Naive thymus-derived CD8-positive, alpha-beta T cell (primary cell): ENCODE measurements at regions not wholly inside any gene's neighbourhood (a gene's known extent, or its start where the extent isn't known, plus 50 kb on each side); places are given as distances from the start of the nearest gene placed in this dataset.
"Not testable (repeated sequence)": the region's sequence is repeated elsewhere in the genome, so short reads cannot be mapped to it uniquely, and the experiment has no call there.

Experiments used
- ATAC-seq, 2 donors: fragments of 150-1000 bp; cut with Tn5 transposase in 1 of 2; sonication (Bioruptor Pico), chemical (Tn5 transposase) in 1 of 2; 1 replicate in 1 of 2; 2 replicates in 1 of 2; pipeline ENCODE4 v1.10.0; 2021; ENCODE audit warnings: mild to moderate bottlenecking in 2 of 2, moderate library complexity in 2 of 2
- POLR2A ChIA-PET: fragments of 350-600 bp; sonication (Branson Sonifier 250); formaldehyde crosslinking; loops from one replicate; lab custom pipeline; 2021; ENCODE audit warnings: antibody characterized with exemption; lab: Charles Lee
- DNase-seq, 10 donors: peaks; one replicate each; pipeline versions ENCODE4 v3.0.0 to v3.0.0-alpha.2; 2020 to 2022
- H3K27ac Mint-ChIP-seq, 10 donors: one replicate each; pipeline ENCODE4 v1.8.0; 2020 to 2022; ENCODE audit warnings: mild to moderate bottlenecking in 10 of 10, mixed read lengths in 10 of 10, moderate library complexity in 4 of 10, inconsistent platforms in 1 of 10
- H3K27me3 Mint-ChIP-seq, 5 donors: one replicate each; pipeline ENCODE4 v1.8.0; 2021 to 2022; ENCODE audit warnings: mixed read lengths in 5 of 5
- H3K36me3 Mint-ChIP-seq, 3 donors: one replicate each; pipeline ENCODE4 v1.8.0; 2020 to 2022; ENCODE audit warnings: mixed read lengths in 3 of 3, mild to moderate bottlenecking in 2 of 3, inconsistent platforms in 1 of 3
- H3K4me1 Mint-ChIP-seq, 4 donors: one replicate each; pipeline ENCODE4 v1.8.0; 2021 to 2022; ENCODE audit warnings: mixed read lengths in 4 of 4
- H3K4me3 Mint-ChIP-seq, 10 donors: one replicate each; pipeline ENCODE4 v1.8.0; 2020 to 2022; ENCODE audit warnings: mild to moderate bottlenecking in 10 of 10, mixed read lengths in 10 of 10, moderate library complexity in 6 of 10, inconsistent platforms in 1 of 10
- H3K9me3 Mint-ChIP-seq, 9 donors: one replicate each; pipeline ENCODE4 v1.8.0; 2020 to 2022; ENCODE audit warnings: mixed read lengths in 9 of 9, mild to moderate bottlenecking in 3 of 9, inconsistent platforms in 1 of 9, moderate library complexity in 1 of 9

DNA sequence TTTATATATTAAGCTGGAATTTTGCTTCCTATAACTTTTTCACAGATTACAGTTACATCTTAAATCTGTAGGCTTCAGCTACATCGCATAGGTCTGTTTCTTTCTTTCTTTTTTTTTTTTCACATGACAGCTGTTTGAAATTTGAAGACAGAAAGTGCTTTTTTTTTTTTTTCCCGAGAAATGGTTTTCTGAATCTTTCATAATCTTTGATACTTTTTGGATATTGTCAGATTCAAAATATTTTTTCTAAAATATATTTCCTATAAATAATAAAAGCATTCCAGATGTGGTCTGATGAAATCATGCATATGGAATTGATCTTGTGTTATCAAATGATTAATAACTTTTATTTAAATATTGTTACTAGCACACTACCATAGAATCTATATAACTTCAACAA lies 212.2 kb downstream of the TAF11L14 start:
- ATAC-seq (no peak), DNase-seq (no peak)
- Mint-ChIP-seq H3K9me3 (peaks cover 0 to 31% (median 13%) of the 10 kb centered on the region in 9 donors), H3K36me3 (no peaks in the 10 kb centered on the region), H3K27me3 (no peaks in the 10 kb centered on the region), H3K4me3 (no peak overlapping the region), H3K4me1 (no peaks in the 10 kb centered on the region), H3K27ac (no peak overlapping the region)
- POLR2A ChIA-PET, result no interaction called here

DNA sequence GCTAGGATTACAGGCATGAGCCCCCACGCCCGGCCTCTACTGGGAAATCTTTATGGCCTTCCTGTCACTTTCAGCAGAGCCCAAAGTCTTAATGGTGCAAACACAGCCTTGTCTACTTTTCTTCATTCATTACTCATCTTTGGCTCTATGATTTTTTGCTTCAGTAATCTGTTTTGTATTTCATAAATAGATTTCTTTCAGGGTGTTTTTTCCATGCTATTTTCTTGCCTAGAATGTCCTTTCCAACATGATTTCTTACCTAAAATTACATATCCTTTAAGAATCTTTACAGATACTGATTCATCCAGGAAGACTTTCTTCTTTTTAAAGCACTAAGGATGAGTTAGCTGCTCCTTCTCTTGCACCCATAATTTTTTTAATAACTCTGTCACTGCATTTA lies 213.0 kb downstream of the TAF11L14 start:
- ATAC-seq, result no peak
- Mint-ChIP-seq H3K27me3 (no peaks in the 10 kb centered on the region), H3K4me1 (no peaks in the 10 kb centered on the region), H3K36me3 (no peaks in the 10 kb centered on the region), H3K4me3 (no peak overlapping the region), H3K9me3 (peaks cover 0 to 25% (median 9%) of the 10 kb centered on the region in 9 donors), H3K27ac (no peak overlapping the region)
- POLR2A ChIA-PET, result no interaction called here
- DNase-seq, result no peak

DNA sequence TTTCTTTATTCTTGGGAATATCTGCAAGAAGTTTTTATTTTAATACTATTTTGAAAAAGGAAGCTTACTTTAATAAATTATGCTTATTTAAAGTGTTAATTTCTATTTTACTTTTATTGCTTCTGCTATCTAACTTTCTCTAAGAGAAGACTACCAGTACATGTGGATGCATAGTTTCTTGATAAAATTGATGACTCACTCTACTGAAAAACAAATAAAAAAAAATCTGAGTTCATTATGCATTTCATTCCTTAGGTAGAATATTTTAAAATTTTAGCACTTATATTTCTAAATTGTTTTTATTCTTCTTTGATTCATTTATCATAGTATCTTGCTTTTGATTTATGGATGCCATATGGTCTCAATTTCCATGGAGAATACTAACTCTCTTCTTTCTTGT lies 217.9 kb downstream of the TAF11L14 start:
- POLR2A ChIA-PET, result no interaction called here
- H3K9me3 Mint-ChIP-seq, result peaks cover 0 to 14% (median 5%) of the 10 kb centered on the region in 9 donors
- no peaks in the 10 kb centered on the region for H3K4me1 Mint-ChIP-seq
- H3K27me3 Mint-ChIP-seq, result no peaks in the 10 kb centered on the region
- no peaks in the 10 kb centered on the region for H3K36me3 Mint-ChIP-seq
- H3K4me3 Mint-ChIP-seq, result no peak overlapping the region
- no peak overlapping the region for H3K27ac Mint-ChIP-seq
- no peak for DNase-seq
- ATAC-seq, result no peak

DNA sequence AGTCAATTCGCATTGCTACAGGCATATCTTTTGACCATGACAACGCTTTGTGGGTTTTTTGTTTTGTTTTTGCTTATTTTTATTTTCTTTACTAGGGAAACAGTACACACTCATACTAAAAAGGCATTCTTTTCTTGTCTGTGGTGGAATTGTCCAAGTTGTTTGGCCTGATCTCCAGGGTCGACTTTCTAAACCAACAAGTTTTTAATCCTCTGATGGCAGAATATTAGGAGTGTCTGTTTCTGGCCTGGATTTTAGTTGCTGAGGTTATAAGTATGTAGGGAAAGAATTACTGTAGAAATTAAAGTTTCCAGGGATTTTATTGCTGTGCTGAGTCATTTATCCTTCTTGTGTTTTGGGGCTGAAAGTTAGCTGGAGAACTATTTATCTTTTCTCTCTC lies 218.5 kb downstream of the TAF11L14 start:
- H3K4me1 Mint-ChIP-seq, result no peaks in the 10 kb centered on the region
- H3K27ac Mint-ChIP-seq, result no peak overlapping the region
- H3K36me3 Mint-ChIP-seq, result no peaks in the 10 kb centered on the region
- H3K9me3 Mint-ChIP-seq, result peaks cover 3 to 16% (median 4%) of the 10 kb centered on the region in 9 donors
- H3K4me3 Mint-ChIP-seq, result no peak overlapping the region
- ATAC-seq (no peak), DNase-seq (no peak)
- no peaks in the 10 kb centered on the region for H3K27me3 Mint-ChIP-seq
- POLR2A ChIA-PET, result no interaction called here

DNA sequence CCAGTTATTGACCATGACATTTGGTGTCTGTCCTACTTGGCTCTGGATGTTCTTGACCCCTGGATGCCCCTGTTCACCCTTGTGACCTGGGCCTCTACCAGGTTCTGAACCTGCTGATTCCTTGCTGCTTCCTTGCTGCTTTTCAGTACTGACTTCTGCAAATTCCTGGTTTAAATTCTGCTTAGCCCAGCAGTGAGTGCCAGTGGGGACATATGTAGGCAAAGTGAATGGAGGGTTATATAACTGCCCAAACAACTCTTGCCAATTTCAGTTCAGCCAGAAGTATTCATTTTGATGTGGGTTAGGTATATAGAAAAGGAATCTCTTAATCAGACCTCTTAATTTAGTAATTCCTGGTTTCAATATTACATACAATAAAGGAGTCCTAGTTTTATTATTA lies 220.6 kb downstream of the TAF11L14 start:
- no peak overlapping the region for H3K4me3 Mint-ChIP-seq
- DNase-seq (no peak), ATAC-seq (no peak)
- no peak overlapping the region for H3K27ac Mint-ChIP-seq
- peaks cover 4 to 20% (median 11%) of the 10 kb centered on the region in 9 donors for H3K9me3 Mint-ChIP-seq
- H3K36me3 Mint-ChIP-seq, result peaks cover 0 to 4% (median 0%) of the 10 kb centered on the region in 3 donors
- no peaks in the 10 kb centered on the region for H3K4me1 Mint-ChIP-seq
- POLR2A ChIA-PET, result no interaction called here
- H3K27me3 Mint-ChIP-seq, result no peaks in the 10 kb centered on the region

DNA sequence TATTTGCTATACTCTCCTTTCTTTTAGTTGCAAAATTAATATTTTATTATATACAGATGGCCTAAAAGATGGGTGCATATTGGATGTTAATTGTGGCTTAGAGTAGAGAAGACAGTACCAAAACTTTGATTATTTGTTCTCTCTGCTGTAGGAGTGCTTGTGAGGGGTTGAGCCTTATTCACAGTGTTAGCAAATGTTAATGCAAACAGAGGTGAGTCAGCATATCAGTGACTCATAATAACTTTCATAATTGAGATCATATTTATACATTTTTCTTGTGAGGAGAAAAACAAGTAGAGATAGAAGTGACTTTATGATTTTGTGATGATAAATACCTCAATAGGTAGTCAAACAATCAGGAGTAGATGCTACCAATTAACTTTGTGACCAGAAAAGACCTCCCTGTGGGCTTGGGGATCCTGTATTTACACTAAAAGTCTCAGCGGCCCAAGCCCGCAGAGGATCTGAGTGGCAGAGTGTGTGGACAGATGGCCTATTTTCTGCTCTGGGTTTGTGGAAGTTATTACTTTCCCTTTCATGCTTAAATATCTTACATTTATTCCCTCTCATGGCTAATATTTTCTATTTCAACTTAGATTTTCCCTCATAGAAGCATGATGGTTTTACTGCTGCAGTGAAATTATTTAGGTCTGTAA lies 226.5 kb downstream of the TAF11L14 start:
- DNase-seq (no peak), ATAC-seq (no peak)
- Mint-ChIP-seq H3K27me3 (no peaks in the 10 kb centered on the region), H3K27ac (no peak overlapping the region), H3K4me1 (no peaks in the 10 kb centered on the region), H3K36me3 (peaks cover 0 to 12% (median 0%) of the 10 kb centered on the region in 3 donors), H3K9me3 (peaks cover 9 to 35% (median 19%) of the 10 kb centered on the region in 9 donors), H3K4me3 (no peak overlapping the region)
- POLR2A ChIA-PET, result no interaction called here

DNA sequence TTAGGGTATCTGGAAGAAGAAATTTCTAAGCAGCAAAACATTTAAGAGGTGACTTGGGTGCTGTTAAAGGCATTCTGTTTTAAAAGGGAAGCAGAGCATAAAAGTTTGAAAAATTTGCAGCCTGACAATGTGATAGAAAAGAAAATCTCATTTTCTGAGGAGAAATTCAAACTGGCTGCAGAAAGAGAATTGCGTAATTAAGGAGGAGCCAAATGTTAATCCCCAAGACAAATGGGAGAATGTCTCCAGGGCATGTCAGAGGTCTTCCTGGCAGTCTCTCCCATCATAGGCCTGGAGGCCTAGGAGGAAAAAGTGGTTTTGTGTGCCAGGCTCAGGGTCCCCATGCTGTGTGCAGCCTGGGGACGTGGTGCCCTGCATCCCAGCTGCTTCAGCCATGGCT lies 230.6 kb downstream of the TAF11L14 start:
- H3K4me3 Mint-ChIP-seq, DNase-seq, H3K27ac Mint-ChIP-seq, POLR2A ChIA-PET, ATAC-seq, H3K27me3 Mint-ChIP-seq, H3K4me1 Mint-ChIP-seq, H3K36me3 Mint-ChIP-seq: not testable (repeated sequence)
- peaks cover 9 to 44% (median 22%) of the 10 kb centered on the region in 9 donors for H3K9me3 Mint-ChIP-seq

DNA sequence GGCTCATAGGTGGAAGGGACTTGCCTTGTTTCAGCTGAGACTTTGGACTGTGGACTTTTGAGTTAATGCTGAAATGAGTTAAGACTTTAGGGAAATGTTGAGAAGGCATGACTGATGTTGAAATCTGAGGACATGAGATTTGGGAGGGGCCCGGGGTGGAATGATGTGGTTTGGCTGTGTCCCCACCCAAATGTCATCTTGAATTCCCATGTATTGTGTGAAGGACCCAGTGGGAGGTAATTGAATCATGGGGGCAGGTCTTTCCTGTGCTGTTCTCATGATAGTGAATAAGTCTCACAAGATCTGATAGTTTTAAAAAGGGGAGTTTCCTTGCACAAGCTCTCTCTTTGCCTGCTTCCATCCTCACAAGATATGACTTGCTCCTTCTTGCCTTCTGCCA lies 231.7 kb downstream of the TAF11L14 start:
- H3K36me3 Mint-ChIP-seq, H3K27ac Mint-ChIP-seq, H3K4me1 Mint-ChIP-seq, DNase-seq, H3K27me3 Mint-ChIP-seq, POLR2A ChIA-PET, ATAC-seq, H3K4me3 Mint-ChIP-seq: not testable (repeated sequence)
- peaks cover 9 to 44% (median 25%) of the 10 kb centered on the region in 9 donors for H3K9me3 Mint-ChIP-seq

DNA sequence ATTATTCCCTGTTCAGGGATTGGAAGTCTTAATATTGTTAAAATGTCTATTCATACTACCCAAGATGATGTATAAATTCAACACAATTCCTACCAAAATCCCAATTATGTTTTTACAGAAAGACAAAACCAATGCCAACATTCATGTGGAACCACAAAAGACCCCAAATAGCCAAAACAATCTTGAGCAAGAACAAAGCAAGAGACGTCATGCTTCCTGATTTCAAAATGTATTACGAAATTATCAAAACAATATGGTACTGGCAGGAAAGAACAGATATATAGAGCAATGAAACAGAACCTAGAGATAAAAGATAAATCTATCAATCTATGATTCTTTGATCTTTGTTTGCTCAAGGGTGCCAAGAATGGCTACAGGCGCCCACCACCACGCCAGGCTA lies 237.9 kb downstream of the TAF11L14 start:
- H3K27me3 Mint-ChIP-seq, result no peaks in the 10 kb centered on the region
- H3K27ac Mint-ChIP-seq, result no peak overlapping the region
- ATAC-seq (no peak), DNase-seq (no peak)
- H3K9me3 Mint-ChIP-seq, result peaks cover 2 to 27% (median 13%) of the 10 kb centered on the region in 9 donors
- H3K36me3 Mint-ChIP-seq, result no peaks in the 10 kb centered on the region
- no peaks in the 10 kb centered on the region for H3K4me1 Mint-ChIP-seq
- H3K4me3 Mint-ChIP-seq, result no peak overlapping the region
- POLR2A ChIA-PET, result no interaction called here

DNA sequence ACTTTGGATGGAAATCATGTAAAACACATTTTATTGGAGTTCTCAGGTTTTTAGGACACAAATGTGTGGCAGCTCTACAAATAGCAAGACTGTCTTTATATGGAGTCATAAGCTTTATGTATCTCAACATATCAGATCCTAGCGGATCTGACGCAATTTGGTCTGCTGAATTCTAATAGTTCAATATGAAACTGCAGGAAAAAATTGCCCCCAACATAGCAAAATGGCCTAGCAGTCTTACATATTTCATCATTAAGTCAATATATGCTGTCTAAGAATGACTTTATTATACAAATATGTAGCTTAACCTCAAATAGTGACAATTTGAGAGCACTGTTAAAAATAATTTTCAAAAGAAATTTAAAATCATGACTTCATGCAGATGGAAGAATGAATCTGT lies 244.3 kb downstream of the TAF11L14 start:
- Mint-ChIP-seq H3K9me3 (peaks cover 2 to 14% (median 10%) of the 10 kb centered on the region in 9 donors), H3K4me3 (no peak overlapping the region), H3K27me3 (no peaks in the 10 kb centered on the region), H3K27ac (no peak overlapping the region), H3K4me1 (no peaks in the 10 kb centered on the region), H3K36me3 (no peaks in the 10 kb centered on the region)
- no peak for ATAC-seq
- DNase-seq, result no peak
- POLR2A ChIA-PET, result no interaction called here

DNA sequence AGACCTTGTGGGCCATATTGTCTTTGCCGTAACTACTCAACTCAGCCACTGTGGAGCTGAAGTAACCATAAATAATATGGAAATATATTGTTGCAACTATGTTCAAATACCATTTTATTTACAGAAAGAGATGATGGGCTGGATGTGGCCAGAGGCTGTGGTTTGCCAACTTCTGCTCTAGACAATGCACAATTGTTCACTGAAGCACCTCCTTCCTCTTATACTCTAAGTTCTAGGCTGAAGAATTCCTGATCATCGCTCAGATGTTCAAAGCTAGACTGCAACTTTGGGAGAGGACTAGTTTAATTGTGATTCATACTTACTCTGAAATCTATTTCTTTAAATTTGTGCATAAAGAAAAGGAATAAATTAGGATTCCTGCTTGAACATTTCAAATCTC lies 245.0 kb downstream of the TAF11L14 start:
- Mint-ChIP-seq H3K27ac (no peak overlapping the region), H3K27me3 (no peaks in the 10 kb centered on the region), H3K4me1 (no peaks in the 10 kb centered on the region), H3K4me3 (no peak overlapping the region), H3K36me3 (no peaks in the 10 kb centered on the region), H3K9me3 (peaks cover 4 to 15% (median 11%) of the 10 kb centered on the region in 9 donors)
- no peak for ATAC-seq
- POLR2A ChIA-PET, result no interaction called here
- no peak for DNase-seq

DNA sequence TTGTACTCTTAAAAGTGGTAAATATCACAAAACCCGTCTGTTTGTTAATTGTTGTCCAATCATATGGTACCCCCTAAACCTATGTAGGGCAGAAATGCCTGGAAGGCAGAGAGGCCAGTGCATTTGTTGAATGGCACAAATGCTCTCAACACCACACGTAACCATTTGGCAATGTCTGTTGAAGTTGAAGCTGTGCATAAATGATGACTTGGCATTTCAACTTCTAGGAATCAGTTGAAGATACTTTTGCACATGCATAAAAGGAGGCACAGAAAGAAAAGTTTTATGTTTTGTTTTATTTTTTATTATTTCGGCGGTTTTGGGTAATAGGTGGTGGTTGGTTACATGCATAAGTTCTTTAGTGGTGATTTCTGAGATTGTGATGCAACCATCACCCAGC lies 246.6 kb downstream of the TAF11L14 start:
- Mint-ChIP-seq H3K36me3 (peaks cover 0 to 6% (median 0%) of the 10 kb centered on the region in 3 donors), H3K9me3 (peaks cover 0 to 17% (median 10%) of the 10 kb centered on the region in 9 donors)

DNA sequence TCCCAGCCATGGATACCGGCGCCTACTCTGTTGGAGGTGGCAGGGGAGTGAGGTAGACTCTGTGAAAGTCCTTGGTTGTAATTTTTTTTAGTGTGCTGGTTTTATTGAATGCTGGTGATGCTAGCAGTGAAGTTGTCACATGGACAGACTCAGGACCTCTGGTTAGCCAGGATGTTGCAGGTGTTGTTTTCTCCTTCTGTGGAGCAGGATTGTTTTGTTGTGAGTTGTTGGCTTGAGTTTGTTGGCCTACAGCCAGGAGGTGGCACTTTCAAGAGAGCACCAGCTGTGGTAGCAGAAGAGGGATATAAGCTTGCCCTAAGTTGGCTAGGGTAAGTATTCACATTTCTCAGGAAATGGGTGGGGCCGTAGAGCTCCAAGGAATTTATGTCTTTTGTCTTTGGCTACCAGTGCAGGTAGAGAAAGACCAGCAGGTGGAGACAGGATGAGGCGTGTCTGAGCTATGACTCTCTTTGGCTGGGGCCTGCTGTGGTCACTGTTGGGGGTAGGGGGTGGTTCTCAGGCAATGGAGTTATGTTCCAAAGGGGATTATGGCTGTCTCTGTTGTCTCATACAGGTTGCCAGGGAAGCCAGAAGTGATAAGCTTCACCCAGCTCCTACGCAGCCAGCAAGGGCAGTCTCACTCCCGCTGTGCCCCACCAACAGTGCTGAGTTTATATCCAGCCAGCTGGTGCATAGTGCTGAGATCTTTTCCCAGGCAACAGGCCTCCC lies 248.7 kb downstream of the TAF11L14 start:
- Mint-ChIP-seq H3K36me3 (peaks cover 0 to 6% (median 0%) of the 10 kb centered on the region in 3 donors), H3K27ac (no peak overlapping the region), H3K27me3 (no peaks in the 10 kb centered on the region), H3K4me3 (no peak overlapping the region), H3K4me1 (no peaks in the 10 kb centered on the region), H3K9me3 (peaks cover 6 to 17% (median 10%) of the 10 kb centered on the region in 9 donors)
- POLR2A ChIA-PET, result no interaction called here
- ATAC-seq (no peak), DNase-seq (no peak)

More for the DNA sequence above, 246.6 kb downstream of the TAF11L14 start:
- ATAC-seq (no peak), DNase-seq (no peak)
- Mint-ChIP-seq H3K4me1 (no peaks in the 10 kb centered on the region), H3K27me3 (no peaks in the 10 kb centered on the region), H3K4me3 (no peak overlapping the region), H3K27ac (no peak overlapping the region)
- POLR2A ChIA-PET, result no interaction called here
